Astrocyte (in vitro differentiated cells and primary cell): ENCODE measurements at regions not wholly inside any gene's neighbourhood (a gene's known extent, or its start where the extent isn't known, plus 50 kb on each side); places are given as distances from the start of the nearest gene placed in this dataset.

Experiments used
- DNase-seq: peaks from one replicate; pipeline ENCODE4 v3.0.0-alpha.2; 2010; ENCODE audit warnings: low read depth
- FAIRE-seq: peaks from 2 replicates; lab custom pipeline; 2011; peaks lifted over from hg19 to GRCh38; lab: Jason Lieb, UNC
- H2AFZ ChIP-seq: 2 replicates; pipeline ENCODE4 v1.6.0; 2012; ENCODE audit warnings: low read depth, low read length, inconsistent platforms
- H3K27ac ChIP-seq: 2 replicates; pipeline ENCODE4 v1.5.1; 2011; ENCODE audit warnings: low read depth, low read length, inconsistent platforms
- H3K27me3 ChIP-seq: 2 replicates; pipeline ENCODE4 v1.6.0; 2011; ENCODE audit warnings: low read length, inconsistent platforms; ENCODE audit not compliant: insufficient read depth
- H3K36me3 ChIP-seq: 2 replicates; pipeline ENCODE4 v1.5.1; 2011; ENCODE audit warnings: low read length, inconsistent platforms; ENCODE audit not compliant: insufficient read depth
- H3K4me1 ChIP-seq: 2 replicates; pipeline ENCODE4 v1.5.1; 2011; ENCODE audit warnings: low read length, inconsistent platforms; ENCODE audit not compliant: insufficient read depth
- H3K4me2 ChIP-seq: 2 replicates; pipeline ENCODE4 v1.6.0; 2012; ENCODE audit warnings: low read length, inconsistent platforms
- H3K4me3 ChIP-seq: 2 replicates; pipeline ENCODE4 v1.5.1; 2011; ENCODE audit warnings: low read depth, mild to moderate bottlenecking, low read length, inconsistent platforms; ENCODE audit not compliant: insufficient read depth
- H3K79me2 ChIP-seq: 2 replicates; pipeline ENCODE4 v1.6.0; 2012; ENCODE audit warnings: mild to moderate bottlenecking, low read length, inconsistent platforms; ENCODE audit not compliant: insufficient read depth
- H3K9ac ChIP-seq: 2 replicates; pipeline ENCODE4 v1.6.0; 2012; ENCODE audit warnings: mild to moderate bottlenecking, low read length, inconsistent platforms
- H3K9me3 ChIP-seq: 2 replicates; pipeline ENCODE4 v1.5.1; 2012; ENCODE audit warnings: low read depth, mild to moderate bottlenecking, low read length, inconsistent platforms; ENCODE audit not compliant: insufficient read depth
- H4K20me1 ChIP-seq: 2 replicates; pipeline ENCODE4 v1.6.0; 2012; ENCODE audit warnings: low read length, inconsistent platforms; ENCODE audit not compliant: insufficient read depth
- H3K27ac Mint-ChIP-seq: one replicate; pipeline ENCODE4 v1.8.0; 2021; ENCODE audit warnings: mild to moderate bottlenecking, mixed read lengths; ENCODE audit not compliant: unreplicated experiment
- H3K27me3 Mint-ChIP-seq: one replicate; pipeline ENCODE4 v1.8.0; 2021; ENCODE audit warnings: low read depth, mixed read lengths; ENCODE audit not compliant: unreplicated experiment
- H3K36me3 Mint-ChIP-seq: one replicate; pipeline ENCODE4 v1.8.0; 2021; ENCODE audit warnings: low read depth, mixed read lengths; ENCODE audit not compliant: unreplicated experiment
- H3K4me1 Mint-ChIP-seq: one replicate; pipeline ENCODE4 v1.8.0; 2021; ENCODE audit warnings: low read depth, mixed read lengths; ENCODE audit not compliant: unreplicated experiment
- H3K4me3 Mint-ChIP-seq: one replicate; pipeline ENCODE4 v1.8.0; 2021; ENCODE audit warnings: mild to moderate bottlenecking, moderate library complexity, mixed read lengths; ENCODE audit not compliant: unreplicated experiment
- H3K9me3 Mint-ChIP-seq: one replicate; pipeline ENCODE4 v1.8.0; 2021; ENCODE audit warnings: mild to moderate bottlenecking, mixed read lengths; ENCODE audit not compliant: unreplicated experiment
- EZH2 ChIP-seq: IDR thresholded peaks from 2 replicates; pipeline ENCODE4 v1.6.1; 2012; ENCODE audit warnings: mild to moderate bottlenecking, low read length, inconsistent platforms; ENCODE audit not compliant: insufficient read depth
- TF ChIP-seq, protein P1 (sequence below): IDR thresholded peaks from 2 replicates; pipeline ENCODE4 v1.5.1; 2011; ENCODE audit warnings: low read depth, mild to moderate bottlenecking, inconsistent platforms, low read length, moderate library complexity; ENCODE audit not compliant: insufficient read depth

DNA sequence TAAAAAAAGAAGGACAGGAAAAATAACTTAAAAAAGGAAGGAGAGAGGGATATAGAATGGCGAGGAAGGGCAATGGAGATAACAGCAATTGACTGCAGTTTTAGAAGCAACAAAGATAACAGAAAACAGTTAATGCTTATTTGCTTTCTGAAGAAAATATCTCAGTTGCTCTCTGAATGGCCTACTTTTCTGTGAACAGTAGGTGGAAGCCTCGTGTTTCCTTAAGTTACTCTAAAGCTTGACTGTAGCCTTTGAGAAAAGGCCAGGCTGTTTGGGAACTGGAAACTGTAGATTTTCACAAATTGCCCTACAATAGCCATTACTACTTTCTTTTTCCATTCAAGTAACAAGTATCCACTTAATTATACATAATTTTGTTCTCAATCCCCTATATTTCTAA lies 404.5 kb downstream of the YTHDC2 start:
- Histone ChIP-seq H4K20me1 (no peaks in the 10 kb centered on the region), H3K9me3 (no peaks in the 10 kb centered on the region), H3K36me3 (no peaks in the 10 kb centered on the region), H2AFZ (no peak overlapping the region), H3K9ac (no peak overlapping the region), H3K4me3 (no peak overlapping the region), H3K27me3 (no peaks in the 10 kb centered on the region), H3K27ac (no peak overlapping the region), H3K4me2 (no peak overlapping the region), H3K4me1 (no peaks in the 10 kb centered on the region), H3K79me2 (no peaks in the 10 kb centered on the region)
- Mint-ChIP-seq H3K4me1 (no peaks in the 10 kb centered on the region), H3K36me3 (no peaks in the 10 kb centered on the region), H3K27me3 (peaks cover 3% of the 10 kb centered on the region), H3K4me3 (no peak overlapping the region), H3K9me3 (no peaks in the 10 kb centered on the region), H3K27ac (no peak overlapping the region)
- no peak for TF ChIP-seq EZH2
- TF ChIP-seq, protein P1, sequence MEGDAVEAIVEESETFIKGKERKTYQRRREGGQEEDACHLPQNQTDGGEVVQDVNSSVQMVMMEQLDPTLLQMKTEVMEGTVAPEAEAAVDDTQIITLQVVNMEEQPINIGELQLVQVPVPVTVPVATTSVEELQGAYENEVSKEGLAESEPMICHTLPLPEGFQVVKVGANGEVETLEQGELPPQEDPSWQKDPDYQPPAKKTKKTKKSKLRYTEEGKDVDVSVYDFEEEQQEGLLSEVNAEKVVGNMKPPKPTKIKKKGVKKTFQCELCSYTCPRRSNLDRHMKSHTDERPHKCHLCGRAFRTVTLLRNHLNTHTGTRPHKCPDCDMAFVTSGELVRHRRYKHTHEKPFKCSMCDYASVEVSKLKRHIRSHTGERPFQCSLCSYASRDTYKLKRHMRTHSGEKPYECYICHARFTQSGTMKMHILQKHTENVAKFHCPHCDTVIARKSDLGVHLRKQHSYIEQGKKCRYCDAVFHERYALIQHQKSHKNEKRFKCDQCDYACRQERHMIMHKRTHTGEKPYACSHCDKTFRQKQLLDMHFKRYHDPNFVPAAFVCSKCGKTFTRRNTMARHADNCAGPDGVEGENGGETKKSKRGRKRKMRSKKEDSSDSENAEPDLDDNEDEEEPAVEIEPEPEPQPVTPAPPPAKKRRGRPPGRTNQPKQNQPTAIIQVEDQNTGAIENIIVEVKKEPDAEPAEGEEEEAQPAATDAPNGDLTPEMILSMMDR = no peak
- no peak for FAIRE-seq
- no peak for DNase-seq

- H4K20me1 ChIP-seq = no peaks in the 10 kb centered on the region
These were observed 408.8 kb downstream of the YTHDC2 start for GRCh38 chr5:113922343-113922742.

DNA sequence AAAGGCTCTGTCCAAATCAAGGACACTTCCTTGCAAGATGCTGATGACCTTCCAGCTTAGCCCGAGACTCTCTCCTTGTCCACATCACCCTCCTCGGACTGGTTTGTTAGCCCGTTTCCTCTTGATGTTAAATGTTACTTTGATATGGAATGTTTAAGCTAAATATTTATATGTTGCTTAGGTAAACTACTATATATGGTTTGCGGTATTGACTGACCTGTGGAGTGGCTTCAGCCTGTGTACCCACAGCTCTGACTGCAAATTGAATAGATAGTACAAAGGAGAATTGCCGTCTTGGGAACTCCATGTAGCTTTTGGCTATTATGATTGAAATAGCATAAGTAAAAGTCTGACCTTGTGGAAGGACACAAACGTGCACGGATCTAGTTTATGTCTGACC lies 422.0 kb downstream of the YTHDC2 start:
- Histone ChIP-seq H3K27me3 (no peaks in the 10 kb centered on the region), H3K9me3 (no peaks in the 10 kb centered on the region), H3K9ac (no peak overlapping the region), H3K27ac (no peak overlapping the region), H2AFZ (no peak overlapping the region), H3K4me2 (no peak overlapping the region), H3K79me2 (no peaks in the 10 kb centered on the region), H4K20me1 (no peaks in the 10 kb centered on the region), H3K4me3 (no peak overlapping the region), H3K4me1 (no peaks in the 10 kb centered on the region), H3K36me3 (no peaks in the 10 kb centered on the region)
- Mint-ChIP-seq H3K27ac (no peak overlapping the region), H3K27me3 (no peaks in the 10 kb centered on the region), H3K9me3 (no peaks in the 10 kb centered on the region), H3K4me3 (no peak overlapping the region), H3K4me1 (no peaks in the 10 kb centered on the region), H3K36me3 (no peaks in the 10 kb centered on the region)
- FAIRE-seq (no peak), DNase-seq (no peak)
- TF ChIP-seq, protein P1 = no peak
- no peak for TF ChIP-seq EZH2

More at GRCh38 chr5:113922343-113922742, 408.8 kb downstream of the YTHDC2 start:
- Histone ChIP-seq H3K27me3 (no peaks in the 10 kb centered on the region), H3K4me3 (no peak overlapping the region), H2AFZ (no peak overlapping the region), H3K36me3 (no peaks in the 10 kb centered on the region), H3K27ac (no peak overlapping the region), H3K4me2 (no peak overlapping the region), H3K79me2 (no peaks in the 10 kb centered on the region), H3K9me3 (no peaks in the 10 kb centered on the region), H3K9ac (no peak overlapping the region), H3K4me1 (no peaks in the 10 kb centered on the region)
- TF ChIP-seq, protein P1 = no peak
- no peak for TF ChIP-seq EZH2
- Mint-ChIP-seq H3K27me3 (no peaks in the 10 kb centered on the region), H3K9me3 (peaks cover 4% of the 10 kb centered on the region), H3K27ac (no peak overlapping the region), H3K4me3 (no peak overlapping the region), H3K4me1 (no peaks in the 10 kb centered on the region), H3K36me3 (no peaks in the 10 kb centered on the region)
- DNase-seq = no peak
- no peak for FAIRE-seq
